ENCODE measurements at regions not wholly inside any gene's neighbourhood (a gene's known extent, or its start where the extent isn't known, plus 50 kb on each side); places are given as distances from the start of the nearest gene placed in this dataset.
"Not testable (repeated sequence)": the region's sequence is repeated elsewhere in the genome, so short reads cannot be mapped to it uniquely, and the experiment has no call there.

GRCh38 chr10:7108141-7108540 lies 302.7 kb downstream of the SFMBT2 start:
- DNase-seq (ENCODE audit: low read depth in 2 of 2), result no peak

GRCh38 chr10:7107285-7107684 lies 303.5 kb downstream of the SFMBT2 start:
- no peak for DNase-seq (ENCODE audit: low read depth in 2 of 2)

GRCh38 chr10:7104379-7104778 lies 306.5 kb downstream of the SFMBT2 start:
- DNase-seq (ENCODE audit: low read depth in 2 of 2), result not testable (repeated sequence)

GRCh38 chr10:7102557-7103349 lies 308.1 kb downstream of the SFMBT2 start:
- DNase-seq (ENCODE audit: low read depth in 2 of 2), result no peak

GRCh38 chr10:7102084-7102483 lies 308.8 kb downstream of the SFMBT2 start:
- DNase-seq (ENCODE audit: low read depth in 2 of 2), result no peak

- no peak for DNase-seq (ENCODE audit: low read depth in 2 of 2)
These were observed 309.4 kb downstream of the SFMBT2 start for GRCh38 chr10:7101451-7101850.

- no peak for DNase-seq (ENCODE audit: low read depth in 2 of 2)
These were observed 310.7 kb downstream of the SFMBT2 start for GRCh38 chr10:7100032-7100702.

GRCh38 chr10:7098160-7098762 lies 312.6 kb downstream of the SFMBT2 start:
- no peak for DNase-seq (ENCODE audit: low read depth in 2 of 2)

- no peak for DNase-seq (ENCODE audit: low read depth in 2 of 2)
These were observed 316.1 kb downstream of the SFMBT2 start for GRCh38 chr10:7094781-7095180.

- no peak for DNase-seq (ENCODE audit: low read depth in 2 of 2)
These were observed 317.5 kb downstream of the SFMBT2 start for GRCh38 chr10:7093368-7093767.

GRCh38 chr10:7092603-7093002 lies 318.2 kb downstream of the SFMBT2 start:
- no peak for DNase-seq (ENCODE audit: low read depth in 2 of 2)

GRCh38 chr10:7090529-7090928 lies 320.3 kb downstream of the SFMBT2 start:
- DNase-seq (ENCODE audit: low read depth in 2 of 2), result no peak

GRCh38 chr10:7085913-7086589 lies 324.8 kb downstream of the SFMBT2 start:
- no peak for DNase-seq (ENCODE audit: low read depth in 2 of 2)

- no peak for DNase-seq (ENCODE audit: low read depth in 2 of 2)
These were observed 325.5 kb downstream of the SFMBT2 start for GRCh38 chr10:7085147-7085912.

- no peak for DNase-seq (ENCODE audit: low read depth in 2 of 2)
These were observed 326.4 kb downstream of the SFMBT2 start for GRCh38 chr10:7084280-7085005.

GRCh38 chr10:7082967-7083366 lies 327.9 kb downstream of the SFMBT2 start:
- DNase-seq (ENCODE audit: low read depth in 2 of 2), result no peak

GRCh38 chr10:7077880-7078279 lies 333.0 kb downstream of the SFMBT2 start:
- DNase-seq (ENCODE audit: low read depth in 2 of 2), result no peak

GRCh38 chr10:7075851-7076250 lies 335.0 kb downstream of the SFMBT2 start:
- no peak for DNase-seq (ENCODE audit: low read depth in 2 of 2)

- no peak for DNase-seq (ENCODE audit: low read depth in 2 of 2)
These were observed 335.7 kb downstream of the SFMBT2 start for GRCh38 chr10:7075110-7075509.

GRCh38 chr10:7071421-7071820 lies 339.4 kb downstream of the SFMBT2 start:
- no peak for DNase-seq (ENCODE audit: low read depth in 2 of 2)

- DNase-seq (ENCODE audit: low read depth in 2 of 2), result no peak
These were observed 339.9 kb downstream of the SFMBT2 start for GRCh38 chr10:7070950-7071349.

All from stimulated activated CD8-positive, alpha-beta memory T cell treated with anti-CD3 and anti-CD28 coated beads, Interleukin-7, amount 100 ng/mL, for 1 hour (primary cell).